Activated CD4-positive, CD25-positive, alpha-beta regulatory T cell treated with anti-CD3 and anti-CD28 coated beads, Interleukin-2, amount 50 U/mL, for 24 hours (primary cell): ENCODE measurements at regions not wholly inside any gene's neighbourhood (a gene's known extent, or its start where the extent isn't known, plus 50 kb on each side); places are given as distances from the start of the nearest gene placed in this dataset.
"Not testable (repeated sequence)": the region's sequence is repeated elsewhere in the genome, so short reads cannot be mapped to it uniquely, and the experiment has no call there.

Source experiments
- ATAC-seq, 2 donors: fragments of 150-1000 bp; cut with Tn5 transposase; one replicate each; pipeline ENCODE4 v1.10.0; 2021; ENCODE audit warnings: mild to moderate bottlenecking in 1 of 2, moderate library complexity in 1 of 2

GRCh38 chr17:53483704-53484103 is 339.0 kb upstream of the KIF2B start:
- no peak for ATAC-seq

- ATAC-seq = no peak
These were observed 347.7 kb upstream of the KIF2B start for GRCh38 chr17:53475002-53475401.

GRCh38 chr17:53472586-53472985 is 350.1 kb upstream of the KIF2B start:
- no peak for ATAC-seq

GRCh38 chr17:53471514-53471913 is 351.2 kb upstream of the KIF2B start:
- ATAC-seq = no peak

- no peak for ATAC-seq
These were observed 352.1 kb upstream of the KIF2B start for GRCh38 chr17:53470626-53471025.

GRCh38 chr17:53466733-53467132 is 356.0 kb upstream of the KIF2B start:
- ATAC-seq = no peak

- ATAC-seq = not testable (repeated sequence)
These were observed 358.3 kb upstream of the KIF2B start for GRCh38 chr17:53464396-53464795.

GRCh38 chr17:53463363-53463762 is 359.4 kb upstream of the KIF2B start:
- no peak for ATAC-seq

GRCh38 chr17:53462393-53462811 is 360.3 kb upstream of the KIF2B start:
- ATAC-seq = no peak

GRCh38 chr17:53455943-53456342 is 366.8 kb upstream of the KIF2B start:
- not testable (repeated sequence) for ATAC-seq

GRCh38 chr17:53454337-53454736 is 368.4 kb upstream of the KIF2B start:
- ATAC-seq = no peak

GRCh38 chr17:53449324-53449723 is 373.4 kb upstream of the KIF2B start:
- ATAC-seq = no peak

- no peak for ATAC-seq
These were observed 393.8 kb upstream of the KIF2B start for GRCh38 chr17:53428913-53429312.

GRCh38 chr17:53426505-53426904 is 396.2 kb upstream of the KIF2B start:
- no peak for ATAC-seq

- no peak for ATAC-seq
These were observed 402.6 kb upstream of the KIF2B start for GRCh38 chr17:53420035-53420641.

GRCh38 chr17:53409588-53409987 is 413.1 kb upstream of the KIF2B start:
- no peak for ATAC-seq

- ATAC-seq = no peak
These were observed 415.8 kb upstream of the KIF2B start for GRCh38 chr17:53406907-53407306.

GRCh38 chr17:53391197-53391596 is 431.5 kb upstream of the KIF2B start:
- no peak for ATAC-seq

GRCh38 chr17:53390575-53390974 is 432.2 kb upstream of the KIF2B start:
- ATAC-seq = no peak

- ATAC-seq = no peak
These were observed 435.0 kb upstream of the KIF2B start for GRCh38 chr17:53387745-53388144.

- ATAC-seq = no peak
These were observed 468.8 kb upstream of the KIF2B start for GRCh38 chr17:53353919-53354351.

- no peak for ATAC-seq
These were observed 477.9 kb upstream of the KIF2B start for GRCh38 chr17:53344778-53345177.

GRCh38 chr17:53336281-53336680 is 486.4 kb upstream of the KIF2B start:
- no peak for ATAC-seq

GRCh38 chr17:53335443-53335842 is 487.3 kb upstream of the KIF2B start:
- no peak for ATAC-seq

- ATAC-seq = no peak
These were observed 492.0 kb upstream of the KIF2B start for GRCh38 chr17:53330756-53331155.
